IPS-18c (cell line): ENCODE measurements at regions not wholly inside any gene's neighbourhood (a gene's known extent, or its start where the extent isn't known, plus 50 kb on each side); places are given as distances from the start of the nearest gene placed in this dataset.
"Not testable (repeated sequence)": the region's sequence is repeated elsewhere in the genome, so short reads cannot be mapped to it uniquely, and the experiment has no call there.

Experiments used
- H3K4me3 ChIP-seq: 2 replicates; pipeline ENCODE4 v1.7.0; 2013; ENCODE audit warnings: low read depth, mild to moderate bottlenecking, low read length, moderate library complexity; ENCODE audit not compliant: insufficient read depth
- H3K9me3 ChIP-seq: one replicate; pipeline ENCODE4 v1.6.1; 2013; ENCODE audit warnings: mild to moderate bottlenecking, low read length, moderate library complexity; ENCODE audit not compliant: control insufficient read depth, insufficient read depth

DNA sequence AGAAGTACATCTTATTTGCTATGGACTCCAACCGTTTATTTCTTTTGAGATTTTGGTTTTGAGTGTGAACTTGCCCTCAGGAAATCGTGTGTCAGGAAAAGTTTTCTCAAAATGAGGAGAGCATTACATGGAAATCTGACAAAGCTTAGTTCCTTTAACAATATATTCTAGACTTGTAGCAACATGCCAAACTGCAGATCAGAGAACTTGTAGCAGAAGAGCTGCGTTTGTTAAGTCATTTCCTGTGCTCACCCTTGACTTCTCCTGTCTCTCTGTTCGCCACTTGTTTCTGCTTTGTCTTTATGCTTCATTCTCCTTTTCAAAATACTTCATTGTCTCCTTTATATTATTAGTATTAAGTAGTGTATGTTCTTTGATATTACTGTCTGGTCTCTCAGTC lies 116.6 kb upstream of the FOXP2 start:
- Histone ChIP-seq H3K4me3 (no peak overlapping the region), H3K9me3 (no peaks in the 10 kb centered on the region)

DNA sequence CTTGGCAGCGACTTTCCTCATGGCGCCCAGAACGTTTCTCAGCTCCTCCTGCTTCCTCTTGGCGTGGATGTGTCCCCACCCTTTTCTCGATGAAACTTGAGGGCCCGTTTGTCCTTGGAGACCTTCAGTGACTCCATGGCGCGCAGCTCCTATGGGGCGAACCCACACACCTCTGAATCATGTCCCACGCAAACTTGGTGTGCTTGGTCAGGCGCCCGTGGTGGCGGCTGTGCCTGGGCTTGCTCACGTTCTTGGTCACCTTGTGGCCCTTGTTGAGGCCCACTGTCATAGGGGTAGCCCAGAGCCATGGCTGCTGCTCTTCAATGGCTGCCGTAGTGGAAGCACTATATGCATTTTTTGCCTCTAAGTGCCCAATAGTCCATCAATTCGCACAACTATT lies 117.5 kb upstream of the FOXP2 start:
- no peak overlapping the region for H3K4me3 ChIP-seq
- H3K9me3 ChIP-seq: no peaks in the 10 kb centered on the region

DNA sequence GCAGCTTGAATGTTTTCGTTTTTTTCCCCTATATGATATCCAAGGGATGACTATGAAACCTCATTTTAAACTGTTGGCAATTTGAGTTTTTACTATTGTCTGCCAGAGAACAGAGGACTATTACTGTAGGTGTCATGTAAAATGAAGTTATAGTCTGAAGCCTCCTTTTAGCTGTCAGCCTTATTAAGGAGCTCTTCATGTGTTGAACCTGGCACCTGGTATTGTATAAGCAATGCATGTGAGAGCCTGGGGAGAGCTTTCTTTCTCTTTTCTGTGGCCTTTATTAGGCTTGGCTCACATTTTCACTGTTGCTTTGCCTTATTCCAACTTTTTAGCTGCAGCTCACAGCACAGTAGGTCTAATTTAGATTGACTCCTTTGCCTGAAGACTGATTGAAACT lies 119.1 kb upstream of the FOXP2 start:
- H3K4me3 ChIP-seq: no peak overlapping the region
- H3K9me3 ChIP-seq: no peaks in the 10 kb centered on the region

DNA sequence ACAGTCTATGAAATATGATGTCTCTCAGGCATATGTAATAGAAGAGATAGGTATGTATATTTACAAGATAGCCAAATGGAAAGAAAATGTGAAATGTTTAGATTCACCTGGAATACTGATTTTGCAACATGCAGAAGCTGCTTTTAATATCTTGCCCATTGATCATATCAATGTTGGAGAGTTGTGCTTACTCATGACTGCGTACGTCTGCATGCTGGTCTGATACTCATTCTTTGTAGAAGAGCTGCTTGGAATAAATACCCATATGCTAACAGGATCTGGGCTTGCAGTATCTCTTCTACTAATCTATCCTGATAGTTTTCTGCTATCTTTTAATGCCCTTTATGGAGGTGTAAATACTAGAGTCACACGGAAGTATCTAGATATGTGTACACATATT lies 120.6 kb upstream of the FOXP2 start:
- H3K4me3 ChIP-seq: no peak overlapping the region
- no peaks in the 10 kb centered on the region for H3K9me3 ChIP-seq

DNA sequence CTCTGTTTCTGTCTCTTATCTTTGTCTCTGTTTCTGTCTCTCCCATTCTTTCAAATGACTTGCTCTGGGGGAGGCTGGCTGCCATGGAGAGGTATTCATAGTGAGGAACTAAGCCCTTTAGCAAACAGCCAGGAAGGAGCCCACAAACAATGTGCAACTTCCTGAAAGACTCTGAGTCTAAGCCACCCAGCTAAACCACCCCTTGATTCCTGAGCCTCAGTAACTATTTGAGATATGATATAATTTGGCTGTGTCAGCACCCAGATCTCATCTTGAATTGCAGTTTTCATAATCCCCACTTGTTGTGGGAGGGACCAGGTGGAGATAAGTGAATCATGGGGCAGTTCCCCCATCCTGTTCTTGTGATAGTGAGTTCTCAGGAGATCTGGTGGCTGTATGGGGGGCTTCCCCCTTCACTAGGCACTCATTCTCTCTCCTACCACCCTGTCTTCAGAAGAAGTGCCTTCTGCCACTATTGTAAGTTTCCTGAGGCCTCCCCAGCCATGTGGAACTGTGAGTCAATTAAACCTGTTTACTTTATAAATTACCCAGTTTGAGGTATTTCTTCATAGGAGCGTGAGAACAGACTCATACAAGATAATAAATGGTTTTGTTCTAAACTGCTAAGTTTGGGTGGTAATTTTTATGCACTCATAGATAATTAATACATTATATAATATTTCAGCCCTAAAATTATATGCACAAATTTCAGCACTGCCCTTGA lies 121.2 kb upstream of the FOXP2 start:
- Histone ChIP-seq H3K4me3 (no peak overlapping the region), H3K9me3 (no peaks in the 10 kb centered on the region)

DNA sequence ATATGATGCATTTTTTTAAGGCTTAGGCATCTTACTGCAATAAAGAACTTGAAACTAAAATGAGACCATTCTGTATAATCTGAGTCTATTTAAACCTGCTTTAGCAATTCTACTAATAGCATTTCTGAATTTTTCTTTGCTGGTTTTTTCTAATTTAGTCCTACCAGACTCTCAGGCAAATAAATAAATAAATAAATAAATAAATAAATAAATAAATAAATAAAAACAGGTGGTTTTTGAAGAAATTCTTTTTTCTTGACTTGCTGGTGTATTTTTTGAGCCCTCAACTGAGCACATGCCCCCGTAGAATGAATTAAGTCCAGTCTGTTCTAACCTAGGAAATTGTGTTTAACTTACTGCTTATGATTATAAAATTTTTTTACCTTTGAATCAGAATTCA lies 134.7 kb upstream of the FOXP2 start:
- Histone ChIP-seq H3K9me3 (no peaks in the 10 kb centered on the region), H3K4me3 (no peak overlapping the region)

DNA sequence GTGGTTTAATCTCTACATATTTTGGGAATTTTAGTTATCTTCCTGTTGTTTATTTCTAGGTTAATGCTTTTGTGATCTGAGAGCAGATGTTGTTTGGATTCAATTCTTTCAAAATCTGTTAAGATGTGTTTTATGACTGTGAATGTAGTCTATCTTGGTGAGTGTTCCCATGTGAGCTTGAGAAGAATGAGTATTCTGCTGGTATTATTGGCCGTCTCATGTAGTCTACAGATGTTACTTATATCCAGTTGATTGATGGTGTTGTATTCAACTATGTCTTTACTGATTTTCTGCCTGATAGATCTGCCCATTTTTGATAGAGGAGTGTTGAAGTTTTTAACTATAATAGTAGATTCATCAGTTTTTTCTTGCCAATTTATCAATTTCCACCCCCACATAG lies 141.4 kb upstream of the FOXP2 start:
- Histone ChIP-seq H3K9me3 (no peaks in the 10 kb centered on the region), H3K4me3 (no peak overlapping the region)

DNA sequence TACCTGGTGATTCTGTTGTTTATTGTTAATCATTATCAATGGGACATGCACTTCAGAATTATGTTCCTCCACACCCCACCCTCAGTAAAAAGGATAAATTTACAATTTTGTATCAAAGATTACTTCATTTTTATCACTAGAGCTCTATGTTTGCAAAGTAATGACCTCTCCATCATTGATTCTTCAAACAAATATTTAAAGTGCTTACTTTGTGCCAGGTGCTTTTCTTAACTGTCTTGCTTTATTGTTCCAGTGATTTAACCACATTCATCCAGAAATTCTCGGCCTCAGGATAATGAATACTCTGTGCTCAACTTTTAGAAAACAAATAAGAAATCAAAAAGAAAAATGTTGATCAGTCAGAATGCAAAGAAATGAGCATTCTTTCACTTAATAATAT lies 144.9 kb upstream of the FOXP2 start:
- Histone ChIP-seq H3K9me3 (no peaks in the 10 kb centered on the region), H3K4me3 (no peak overlapping the region)

DNA sequence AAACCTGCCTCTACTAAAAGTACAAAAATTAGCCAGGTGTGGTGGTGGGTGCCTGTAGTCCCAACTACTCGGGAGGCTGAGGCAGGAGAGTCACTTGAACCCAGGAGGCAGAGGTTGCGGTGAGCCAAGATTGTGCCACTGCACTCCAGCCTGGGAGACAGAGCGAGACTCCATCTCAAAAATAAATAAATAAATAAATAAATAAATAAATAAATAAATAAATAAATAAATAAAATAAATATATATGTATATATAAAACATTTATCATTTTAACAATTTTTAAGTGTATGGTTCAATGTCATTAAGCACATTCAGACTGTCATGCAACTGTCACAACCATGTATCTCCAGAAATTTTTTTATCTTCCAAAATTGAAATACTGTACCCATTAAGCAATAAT lies 147.1 kb upstream of the FOXP2 start:
- H3K4me3 ChIP-seq, H3K9me3 ChIP-seq: not testable (repeated sequence)

DNA sequence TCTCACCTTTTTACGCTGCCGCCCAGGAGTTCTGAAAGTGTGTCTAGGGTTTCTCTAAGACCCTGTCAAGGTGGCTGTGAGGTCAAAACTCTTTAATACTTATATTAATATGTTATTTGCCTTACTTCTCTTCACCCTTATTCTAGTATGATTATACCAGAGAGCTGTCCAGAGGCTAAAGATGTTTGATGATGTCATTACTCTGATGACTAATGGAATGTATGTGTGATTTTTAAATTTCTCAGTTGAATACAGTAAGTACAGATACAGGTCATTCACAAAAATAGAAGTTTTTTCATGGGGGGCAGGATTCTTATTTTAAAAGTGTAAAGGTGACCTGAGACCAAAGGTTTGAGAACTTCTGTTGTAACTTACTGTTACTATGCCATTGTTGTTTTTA lies 150.6 kb upstream of the FOXP2 start:
- Histone ChIP-seq H3K9me3 (no peaks in the 10 kb centered on the region), H3K4me3 (no peak overlapping the region)

DNA sequence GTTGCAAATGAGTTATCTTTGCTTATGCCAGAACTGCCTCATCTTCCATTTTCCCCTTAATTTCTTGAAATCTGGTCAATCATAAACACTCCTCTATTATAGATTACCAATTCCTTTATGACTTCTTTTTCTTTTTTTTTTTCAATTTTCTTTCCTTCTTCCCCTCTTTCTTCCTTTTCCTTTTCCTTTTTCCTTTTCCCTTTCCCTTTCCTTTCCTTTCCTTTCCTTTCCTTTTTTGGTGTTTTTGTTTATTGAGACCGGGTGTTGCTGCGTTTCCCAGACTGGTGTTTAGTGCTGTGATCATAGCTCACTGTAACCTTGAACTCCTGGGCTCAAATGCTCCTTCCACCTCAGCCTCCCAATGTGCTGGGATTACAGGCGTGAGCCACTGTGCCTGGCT lies 151.4 kb upstream of the FOXP2 start:
- Histone ChIP-seq H3K9me3 (no peaks in the 10 kb centered on the region), H3K4me3 (no peak overlapping the region)

DNA sequence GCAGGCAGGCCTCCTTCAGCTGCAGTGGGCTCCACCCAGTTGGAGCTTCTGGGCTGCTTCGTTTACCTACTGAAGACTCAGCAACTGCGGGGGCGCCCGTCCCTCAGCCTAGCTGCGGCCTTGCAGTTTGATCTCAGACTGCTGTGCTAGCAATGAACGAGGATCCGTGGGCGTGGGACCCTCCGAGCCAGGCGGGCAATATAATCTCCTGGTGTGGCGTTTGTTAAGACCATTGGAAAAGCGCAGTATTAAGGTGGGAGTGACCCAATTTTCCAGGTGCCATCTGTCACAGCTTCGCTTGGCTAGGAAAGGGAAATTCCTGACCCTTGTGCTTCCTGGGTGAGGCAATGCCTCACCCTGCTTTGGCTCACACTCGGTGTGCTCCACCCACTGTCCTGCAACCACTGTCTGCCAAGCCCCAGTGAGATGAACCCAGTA lies 159.2 kb upstream of the FOXP2 start:
- Histone ChIP-seq H3K9me3 (no peaks in the 10 kb centered on the region), H3K4me3 (no peak overlapping the region)

DNA sequence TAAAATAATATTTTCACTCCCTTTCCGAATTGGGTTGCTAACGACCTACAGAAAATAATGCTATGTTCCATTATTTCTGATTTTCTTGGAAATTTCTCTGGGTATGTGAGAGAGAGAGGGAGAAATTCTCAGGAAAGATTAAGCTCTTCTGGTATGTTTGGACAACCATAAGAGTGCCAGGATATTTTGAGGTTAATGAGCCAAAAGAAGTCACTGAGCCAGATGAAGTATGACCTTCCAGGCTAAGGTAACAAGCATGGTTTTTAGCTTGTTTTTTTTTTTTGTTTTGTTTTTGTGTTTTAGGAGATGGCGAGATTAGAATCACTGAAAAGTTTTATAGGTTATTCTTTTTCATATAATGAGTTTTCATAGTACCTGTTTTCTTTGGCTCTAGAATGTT lies 171.0 kb upstream of the FOXP2 start:
- no peak overlapping the region for H3K4me3 ChIP-seq
- no peaks in the 10 kb centered on the region for H3K9me3 ChIP-seq

DNA sequence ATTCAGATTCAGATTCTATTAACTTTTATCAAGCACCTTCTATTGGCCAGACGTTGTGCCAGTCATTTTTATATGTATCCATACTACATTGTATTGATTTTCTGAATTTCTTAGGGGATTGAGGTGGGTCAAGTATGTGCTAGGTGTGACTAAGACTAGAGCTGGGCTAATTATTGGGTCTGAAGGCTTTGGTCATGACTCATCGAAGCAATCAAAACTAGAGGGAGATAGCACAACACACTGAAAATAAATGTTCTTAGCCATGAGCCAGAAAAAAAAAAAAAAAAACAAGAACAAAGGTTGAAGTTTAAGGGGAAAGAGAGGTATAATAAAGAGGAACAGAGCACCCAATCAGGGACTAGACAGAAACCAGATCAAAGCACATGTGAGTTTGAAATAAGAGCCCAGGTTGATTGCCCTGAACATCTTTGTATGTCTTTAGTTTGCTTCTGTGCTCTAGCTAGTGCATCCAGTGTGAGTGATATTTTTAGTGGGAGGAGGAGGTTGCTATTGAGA lies 171.6 kb upstream of the FOXP2 start:
- no peaks in the 10 kb centered on the region for H3K9me3 ChIP-seq
- H3K4me3 ChIP-seq: no peak overlapping the region

DNA sequence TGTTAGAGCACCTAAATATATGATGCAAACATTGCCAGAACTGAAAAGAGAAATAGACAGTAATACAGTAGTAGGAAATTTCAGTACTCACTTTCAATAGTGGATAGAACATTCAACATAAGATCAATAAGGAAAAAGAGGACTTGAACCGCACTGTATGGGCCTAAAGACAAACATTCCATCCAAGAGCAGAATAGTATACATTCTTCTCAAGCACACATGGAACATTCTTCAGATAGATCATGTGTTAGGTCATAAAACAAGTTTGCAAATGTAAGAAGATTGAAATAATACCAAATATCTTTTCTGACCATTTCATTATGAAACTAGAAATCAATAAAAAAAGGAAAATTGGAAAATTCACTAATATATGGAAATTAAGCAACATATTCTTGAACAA lies 185.4 kb upstream of the FOXP2 start:
- no peak overlapping the region for H3K4me3 ChIP-seq
- H3K9me3 ChIP-seq: no peaks in the 10 kb centered on the region

DNA sequence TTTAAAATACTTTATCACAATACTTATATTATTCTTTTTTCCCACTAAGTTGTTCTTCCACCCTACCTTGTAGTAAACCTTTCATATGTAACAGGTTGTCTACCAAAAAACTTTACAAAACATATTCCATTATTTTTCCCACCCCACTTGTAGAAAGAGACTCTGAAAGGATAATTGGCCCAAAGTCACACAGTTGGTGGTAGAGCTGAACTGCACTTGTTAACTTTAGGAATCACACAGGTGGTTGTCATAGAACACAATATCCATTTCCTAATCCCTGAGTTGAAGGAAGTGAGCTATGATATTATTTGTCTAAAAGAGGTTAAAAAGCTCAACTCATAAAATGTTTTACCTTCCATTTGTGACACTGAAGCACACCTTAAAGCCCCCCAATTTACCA lies 188.8 kb upstream of the FOXP2 start:
- H3K9me3 ChIP-seq: no peaks in the 10 kb centered on the region
- no peak overlapping the region for H3K4me3 ChIP-seq

DNA sequence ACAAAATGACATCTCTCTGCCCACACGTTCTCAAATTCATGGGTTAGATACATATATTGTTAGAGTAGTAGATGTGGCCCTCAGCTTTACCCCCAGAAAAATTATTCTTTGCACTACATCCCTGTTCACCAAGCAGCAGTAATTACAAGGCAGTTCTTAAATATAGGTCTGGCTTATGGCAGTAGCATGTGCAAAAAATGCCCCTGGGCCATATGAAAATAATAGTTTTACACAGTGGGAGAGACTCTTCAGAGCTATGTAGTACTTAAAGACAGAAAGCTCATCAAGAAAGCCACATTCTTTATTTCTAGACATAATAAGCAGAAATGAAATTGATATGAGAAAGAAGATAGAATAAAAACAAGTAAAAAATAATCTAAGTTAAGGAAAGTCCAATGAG lies 196.3 kb upstream of the FOXP2 start:
- Histone ChIP-seq H3K9me3 (no peaks in the 10 kb centered on the region), H3K4me3 (no peak overlapping the region)

DNA sequence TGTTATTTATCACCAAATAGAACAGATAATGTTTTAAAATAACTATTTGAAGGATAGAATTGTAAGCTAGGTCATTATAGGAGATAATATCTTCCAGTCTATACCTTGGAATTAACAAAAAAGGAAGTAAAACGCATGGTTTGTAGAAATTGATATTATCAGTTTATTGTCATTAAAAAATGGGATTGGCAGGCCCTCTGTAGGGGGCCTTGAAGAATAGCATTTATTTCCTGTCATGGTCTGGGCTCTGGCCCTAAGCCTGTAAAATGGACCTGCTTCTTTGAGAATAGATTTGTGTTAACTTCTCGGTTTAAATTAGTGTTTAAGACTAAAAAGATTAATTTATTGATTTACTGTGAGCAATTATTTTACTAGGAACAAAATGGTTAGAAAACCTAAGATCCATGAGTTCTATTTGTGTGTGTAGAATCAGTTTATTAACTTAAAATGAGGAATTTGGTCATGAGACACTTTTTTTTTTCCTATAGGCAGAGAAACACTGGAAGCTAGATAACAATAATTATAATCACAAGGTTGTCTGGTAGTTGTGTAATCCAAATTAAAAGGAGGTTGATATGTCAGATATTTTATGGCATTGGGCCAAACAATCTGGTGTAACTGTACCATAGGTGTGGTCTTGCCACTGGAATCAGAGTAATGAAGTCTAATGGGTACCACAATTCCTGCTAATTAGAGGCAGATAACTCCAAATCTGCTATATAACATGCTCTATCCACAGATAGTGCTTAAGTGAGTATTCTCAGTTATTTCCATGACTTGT lies 197.4 kb upstream of the FOXP2 start:
- Histone ChIP-seq H3K4me3 (no peak overlapping the region), H3K9me3 (no peaks in the 10 kb centered on the region)
